RWPE1 (cell line): ENCODE measurements at regions not wholly inside any gene's neighbourhood (a gene's known extent, or its start where the extent isn't known, plus 50 kb on each side); places are given as distances from the start of the nearest gene placed in this dataset.

Experiments used
- CTCF ChIA-PET: fragments of 350-600 bp; sonication (Branson Sonifier 250); formaldehyde crosslinking; extraction: SDS; loops from one replicate; lab custom pipeline; 2021; lab: Yijun Ruan, JAX
- POLR2A ChIA-PET: fragments of 400-600 bp; formaldehyde crosslinking; extraction: SDS; loops from one replicate; lab custom pipeline; 2020; ENCODE audit warnings: antibody characterized with exemption; ENCODE audit not compliant: low non-redundant PET; lab: Yijun Ruan, JAX
- DNase-seq: peaks from one replicate; pipeline ENCODE4 v3.0.0; 2012; ENCODE audit warnings: low spot score
- H3K27ac ChIP-seq: fragments of 450-650 bp; 2 replicates; pipeline ENCODE4 v1.5.1; 2017
- TF ChIP-seq, protein P1 (sequence below): fragments of 450-650 bp; conservative IDR thresholded peaks from 2 replicates; pipeline ENCODE4 v1.5.1; 2017; ENCODE audit warnings: low read depth, mild to moderate bottlenecking

DNA sequence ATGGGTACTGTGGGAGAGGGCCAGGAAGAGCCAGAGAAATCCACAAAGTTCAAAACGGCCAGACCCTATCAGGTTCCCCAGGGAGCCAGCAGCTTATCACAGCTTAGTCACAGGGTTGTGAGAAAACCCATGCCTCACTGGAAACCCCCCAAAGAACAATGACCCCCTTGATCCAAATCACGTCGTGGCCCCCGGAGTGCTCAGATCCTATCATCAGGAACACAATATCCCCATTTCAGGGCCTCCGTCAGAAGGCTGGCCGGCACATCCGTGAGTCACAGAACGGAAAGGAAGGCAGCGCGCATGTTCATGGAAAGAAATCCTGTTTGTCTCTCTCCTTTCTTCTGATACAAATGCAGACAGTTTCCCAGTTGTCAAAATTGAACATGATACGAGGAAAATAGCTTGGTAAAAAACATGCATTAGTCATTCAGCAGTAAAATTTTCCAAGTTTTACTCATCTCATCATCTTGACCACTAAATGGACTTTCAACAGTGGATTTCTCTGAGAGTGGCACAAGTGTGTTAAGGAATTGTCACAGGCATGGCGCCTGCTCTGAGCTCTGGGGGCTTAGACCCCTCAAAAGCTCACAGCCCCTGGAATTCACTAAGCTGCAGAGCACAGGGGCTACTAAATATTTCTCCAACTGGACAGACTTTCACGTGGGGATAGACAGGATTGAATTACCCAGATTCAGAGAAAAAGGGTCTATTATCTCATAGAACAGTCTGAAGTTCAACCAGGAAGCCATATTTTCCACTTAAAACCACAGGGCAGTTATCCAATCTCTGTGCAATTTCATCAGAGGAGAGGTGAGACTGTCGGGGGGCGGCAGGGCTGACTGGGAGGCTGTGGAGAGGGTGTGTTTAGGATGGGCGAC lies 124.8 kb downstream of the RIPK4 start:
- peak; percentile 73 for DNase-seq
- CTCF ChIA-PET = interaction anchor here (0.7 to 1.2 kb wide), 3 partner anchors 29 to 136 kb away, joined by 4 to 5 read pairs (median 4); no protein-coding TSS in a partner anchor
- TF ChIP-seq, protein P1, sequence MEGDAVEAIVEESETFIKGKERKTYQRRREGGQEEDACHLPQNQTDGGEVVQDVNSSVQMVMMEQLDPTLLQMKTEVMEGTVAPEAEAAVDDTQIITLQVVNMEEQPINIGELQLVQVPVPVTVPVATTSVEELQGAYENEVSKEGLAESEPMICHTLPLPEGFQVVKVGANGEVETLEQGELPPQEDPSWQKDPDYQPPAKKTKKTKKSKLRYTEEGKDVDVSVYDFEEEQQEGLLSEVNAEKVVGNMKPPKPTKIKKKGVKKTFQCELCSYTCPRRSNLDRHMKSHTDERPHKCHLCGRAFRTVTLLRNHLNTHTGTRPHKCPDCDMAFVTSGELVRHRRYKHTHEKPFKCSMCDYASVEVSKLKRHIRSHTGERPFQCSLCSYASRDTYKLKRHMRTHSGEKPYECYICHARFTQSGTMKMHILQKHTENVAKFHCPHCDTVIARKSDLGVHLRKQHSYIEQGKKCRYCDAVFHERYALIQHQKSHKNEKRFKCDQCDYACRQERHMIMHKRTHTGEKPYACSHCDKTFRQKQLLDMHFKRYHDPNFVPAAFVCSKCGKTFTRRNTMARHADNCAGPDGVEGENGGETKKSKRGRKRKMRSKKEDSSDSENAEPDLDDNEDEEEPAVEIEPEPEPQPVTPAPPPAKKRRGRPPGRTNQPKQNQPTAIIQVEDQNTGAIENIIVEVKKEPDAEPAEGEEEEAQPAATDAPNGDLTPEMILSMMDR = no peak
- POLR2A ChIA-PET = interaction anchor here (0.7 kb wide), 1 partner anchor 8 kb away, joined by 3 read pairs; no protein-coding TSS in a partner anchor
- peak overlapping the region; percentile 93 for H3K27ac ChIP-seq

DNA sequence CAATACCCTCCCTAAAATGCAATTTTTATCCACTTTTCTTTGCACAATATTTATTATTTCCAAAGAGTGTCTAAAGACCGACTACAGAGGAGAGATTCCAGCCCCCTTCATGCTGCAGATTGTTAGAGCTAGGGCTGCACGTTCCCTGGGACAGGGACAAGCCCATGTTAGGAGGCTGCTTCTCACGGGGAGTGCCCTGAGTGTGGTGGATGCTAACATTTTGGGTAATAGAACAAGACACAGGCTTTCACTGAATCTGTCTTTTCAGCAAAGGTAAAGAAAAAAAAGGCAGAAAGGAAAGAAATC lies 125.4 kb downstream of the RIPK4 start:
- H3K27ac ChIP-seq = peak overlapping the region; percentile 93
- DNase-seq = no peak
- CTCF ChIA-PET = interaction anchor here (1.1 kb wide), 1 partner anchor 37 kb away, joined by 5 read pairs; no protein-coding TSS in a partner anchor
- TF ChIP-seq, protein P1 = no peak
- POLR2A ChIA-PET = interaction anchor here (0.7 kb wide), 1 partner anchor 8 kb away, joined by 3 read pairs; no protein-coding TSS in a partner anchor

DNA sequence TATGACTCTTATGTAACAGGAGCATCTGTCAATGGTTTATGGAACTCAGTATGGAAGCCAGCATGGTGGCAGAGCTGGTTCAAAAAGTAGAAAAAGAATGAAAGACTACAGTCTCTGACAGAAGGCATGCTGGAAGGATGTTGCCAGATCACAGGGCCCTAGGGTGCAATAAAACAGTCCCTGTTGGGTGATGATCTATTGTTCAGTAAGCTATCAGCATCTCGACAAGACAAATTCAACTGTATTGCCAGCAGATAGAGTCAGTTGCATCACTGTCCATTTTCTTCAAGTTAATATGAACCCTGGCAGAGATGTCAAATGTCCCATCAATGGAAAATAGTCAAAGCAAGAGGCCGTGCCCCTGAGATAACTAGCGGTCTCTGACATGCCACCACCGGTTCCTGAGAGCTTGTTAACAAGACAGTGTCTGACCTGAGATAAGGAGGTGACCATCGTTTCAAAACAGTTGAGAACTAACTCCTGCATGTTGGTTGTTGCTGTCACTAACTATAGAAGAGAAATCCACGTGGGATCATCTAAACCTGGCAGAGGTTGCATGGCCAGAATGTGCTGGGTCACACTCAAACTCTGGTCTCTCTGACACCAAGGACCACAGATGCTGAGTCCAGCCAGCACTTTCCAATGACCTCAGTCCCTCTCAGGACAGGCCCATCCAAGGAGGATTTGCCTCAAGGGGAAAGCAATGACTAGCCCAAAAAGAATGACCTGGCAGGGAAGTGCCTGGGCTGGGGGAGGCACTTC lies 125.9 kb downstream of the RIPK4 start:
- ChIA-PET CTCF (no interaction called here), POLR2A (no interaction called here)
- peak overlapping the region; percentile 93 for H3K27ac ChIP-seq
- TF ChIP-seq, protein P1 = no peak
- DNase-seq = peak; percentile 26

DNA sequence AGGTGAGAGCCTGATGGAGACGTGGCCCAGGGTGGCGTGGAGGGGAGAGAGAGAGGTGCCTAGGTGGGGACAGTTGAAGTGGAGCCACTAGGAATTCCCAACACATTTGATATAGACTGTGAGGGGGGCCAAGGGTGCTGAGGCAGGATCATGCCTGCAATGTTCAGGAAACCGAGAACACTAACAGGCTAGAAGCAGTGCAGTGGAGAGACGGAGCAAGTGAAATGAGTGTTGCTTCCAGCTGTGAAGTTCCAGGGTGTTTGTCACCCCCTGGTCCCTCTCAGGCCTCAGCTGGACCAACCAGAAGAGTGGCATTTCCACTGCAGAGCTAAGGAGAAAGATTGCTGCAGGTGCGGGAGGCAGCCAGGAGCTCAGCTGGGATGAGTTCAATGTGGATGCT lies 127.1 kb downstream of the RIPK4 start:
- TF ChIP-seq, protein P1 = no peak
- ChIA-PET CTCF (no interaction called here), POLR2A (no interaction called here)
- peak overlapping the region; percentile 24; the same call in 1 of the 2 replicates for H3K27ac ChIP-seq
- DNase-seq = no peak

DNA sequence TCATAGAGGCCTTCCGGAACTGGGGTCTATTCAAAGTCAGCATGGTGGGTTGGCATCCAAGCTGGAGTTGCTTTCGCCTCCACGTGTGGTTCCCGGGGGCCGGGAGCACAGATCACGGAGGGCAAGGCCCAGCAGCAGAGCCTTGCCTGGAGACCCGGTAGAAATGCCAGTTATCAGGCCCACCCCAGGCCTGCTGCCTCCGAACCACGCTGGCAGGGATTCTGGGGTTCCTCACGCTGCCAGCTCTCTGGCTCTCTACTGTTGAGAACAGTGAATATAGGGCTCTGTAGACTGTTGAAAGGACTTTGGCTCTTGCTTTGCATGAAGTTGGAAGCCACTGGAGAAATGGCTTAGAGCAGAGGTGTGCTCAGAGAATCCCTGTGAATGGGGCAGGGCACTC lies 127.5 kb downstream of the RIPK4 start:
- POLR2A ChIA-PET = no interaction called here
- DNase-seq = no peak
- peak overlapping the region; percentile 24; the same call in 1 of the 2 replicates for H3K27ac ChIP-seq
- CTCF ChIA-PET = no interaction called here
- TF ChIP-seq, protein P1 = no peak

DNA sequence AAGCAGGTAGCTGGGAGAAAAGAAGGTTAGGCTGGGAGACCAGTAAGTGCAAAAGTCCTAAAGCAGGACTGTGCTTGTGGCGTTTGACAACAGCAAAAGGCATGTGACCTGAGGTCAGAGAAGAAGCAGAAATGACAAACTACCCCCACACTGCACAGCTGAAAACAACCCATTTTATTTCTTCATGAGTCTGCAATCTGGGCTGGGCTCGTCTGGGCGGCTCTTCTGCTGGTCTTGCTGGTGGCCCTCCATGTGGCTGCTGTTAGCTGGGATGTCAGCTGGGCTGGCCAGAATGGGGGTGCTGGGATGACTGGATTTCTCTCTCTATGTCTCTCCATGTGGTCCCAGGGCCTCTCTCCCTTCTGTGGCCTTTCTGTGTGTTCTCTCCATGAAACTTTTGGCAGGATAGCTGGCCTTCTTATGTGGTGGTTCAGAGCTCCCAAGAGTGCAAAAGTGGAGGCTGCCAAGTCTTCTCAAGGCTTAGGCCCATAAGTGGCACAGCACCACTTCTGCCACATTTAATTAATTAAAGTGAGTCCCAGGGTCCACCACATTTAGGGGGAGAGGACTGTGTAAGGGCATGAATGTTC lies 128.6 kb downstream of the RIPK4 start:
- CTCF ChIA-PET = no interaction called here
- TF ChIP-seq, protein P1 = no peak
- POLR2A ChIA-PET = no interaction called here
- no peak overlapping the region for H3K27ac ChIP-seq
- DNase-seq = no peak
